IMR-90 (cell line): ENCODE measurements at regions not wholly inside any gene's neighbourhood (a gene's known extent, or its start where the extent isn't known, plus 50 kb on each side); places are given as distances from the start of the nearest gene placed in this dataset.

Experiments used
- ATAC-seq: fragments of 200-7000 bp; cut with Tn5 transposase; 2 replicates; pipeline ENCODE4 v1.9.1; 2020; ENCODE audit warnings: low read depth, mild to moderate bottlenecking, moderate library complexity
- BruUV-seq: library from RNA; stranded (reverse); fragments of 400-500 nt; replicated peaks from 2 replicates; lab custom pipeline; 2021; lab: Mats Ljungman, UMichigan
- CTCF ChIA-PET: fragments of 300-600 bp; formaldehyde crosslinking; extraction: SDS; loops from one replicate; lab custom pipeline; 2021; ENCODE audit warnings: antibody characterized with exemption; lab: Yijun Ruan, JAX
- POLR2A ChIA-PET: fragments of 300-600 bp; sonication (Branson Sonifier 250); formaldehyde crosslinking; loops from one replicate; lab custom pipeline; 2022; ENCODE audit warnings: antibody characterized with exemption; ENCODE audit not compliant: unreplicated experiment; lab: Charles Lee
- DNase-seq: peaks from one replicate; pipeline ENCODE4 v3.0.0; 2013
- H2AFZ ChIP-seq: replicated peaks from 2 replicates; pipeline ENCODE3; 2013; ENCODE audit warnings: low read length, mild to moderate bottlenecking; ENCODE audit not compliant: poor library complexity
- H2AK5ac ChIP-seq: 2 replicates; pipeline ENCODE4 v1.6.1; 2013; ENCODE audit warnings: low read depth, low read length, inconsistent platforms
- H2AK9ac ChIP-seq: replicated peaks from 2 replicates; pipeline ENCODE3; 2013; ENCODE audit warnings: mild to moderate bottlenecking, low read depth, low read length, moderate library complexity; ENCODE audit not compliant: poor library complexity
- H2BK120ac ChIP-seq: 2 replicates; pipeline ENCODE4 v1.6.1; 2013; ENCODE audit warnings: low read depth, low read length, inconsistent platforms
- H2BK15ac ChIP-seq: 3 replicates; pipeline ENCODE4 v1.6.1; 2013; ENCODE audit warnings: low read depth, low read length, inconsistent platforms
- H2BK20ac ChIP-seq: 2 replicates; pipeline ENCODE4 v1.6.1; 2013; ENCODE audit warnings: low read depth, mild to moderate bottlenecking, inconsistent platforms, low read length, moderate library complexity
- H2BK5ac ChIP-seq: 2 replicates; pipeline ENCODE4 v1.6.1; 2013; ENCODE audit warnings: mild to moderate bottlenecking, low read depth, low read length, inconsistent platforms; ENCODE audit not compliant: poor library complexity, severe bottlenecking
- H3K14ac ChIP-seq: replicated peaks from 2 replicates; pipeline ENCODE4 v1.6.1; 2013; ENCODE audit warnings: low read depth, low read length, inconsistent platforms
- H3K18ac ChIP-seq: 2 replicates; pipeline ENCODE4 v1.6.1; 2013; ENCODE audit warnings: low read depth, low read length, control low read depth
- H3K23ac ChIP-seq: 2 replicates; pipeline ENCODE4 v1.6.1; 2013; ENCODE audit warnings: low read depth, low read length, inconsistent platforms
- H3K27ac ChIP-seq: 2 replicates; pipeline ENCODE4 v1.5.1; 2013; ENCODE audit warnings: mild to moderate bottlenecking, control low read depth, low read length; ENCODE audit not compliant: insufficient read depth
- H3K27me3 ChIP-seq: 2 replicates; pipeline ENCODE4 v1.6.1; 2013; ENCODE audit warnings: low read length; ENCODE audit not compliant: control insufficient read depth, insufficient read depth
- H3K36me3 ChIP-seq: 2 replicates; pipeline ENCODE4 v1.6.1; 2013; ENCODE audit warnings: low read length, mixed read lengths; ENCODE audit not compliant: control insufficient read depth, insufficient read depth
- H3K4ac ChIP-seq: 2 replicates; pipeline ENCODE4 v1.6.1; 2013; ENCODE audit warnings: low read depth, low read length, inconsistent platforms
- H3K4me1 ChIP-seq: 2 replicates; pipeline ENCODE4 v1.6.1; 2013; ENCODE audit warnings: low read length, mixed read lengths; ENCODE audit not compliant: control insufficient read depth, insufficient read depth
- H3K4me2 ChIP-seq: 2 replicates; pipeline ENCODE4 v1.6.1; 2013; ENCODE audit warnings: low read depth, mild to moderate bottlenecking, control low read depth, low read length, moderate library complexity
- H3K4me3 ChIP-seq: 2 replicates; pipeline ENCODE4 v1.5.1; 2013; ENCODE audit warnings: low read depth, mild to moderate bottlenecking, control low read depth, low read length, moderate library complexity; ENCODE audit not compliant: insufficient read depth
- H3K56ac ChIP-seq: 2 replicates; pipeline ENCODE4 v1.6.1; 2013; ENCODE audit warnings: low read length, inconsistent platforms; ENCODE audit not compliant: insufficient read depth; ENCODE audit errors: extremely low read depth
- H3K79me1 ChIP-seq, 2 experiments: 2 replicates each; pipeline ENCODE4 v1.6.1; 2013; ENCODE audit warnings: low read length in 2 of 2, inconsistent platforms in 1 of 2, low read depth in 1 of 2
- H3K9ac ChIP-seq: 2 replicates; pipeline ENCODE4 v1.6.1; 2013; ENCODE audit warnings: low read depth, low read length, control low read depth
- H3K9me1 ChIP-seq: 2 replicates; pipeline ENCODE4 v1.6.1; 2013; ENCODE audit warnings: low read length, inconsistent platforms; ENCODE audit not compliant: insufficient read depth
- H3K9me3 ChIP-seq: 2 replicates; pipeline ENCODE4 v1.6.1; 2013; ENCODE audit warnings: low read length; ENCODE audit not compliant: control insufficient read depth, insufficient read depth
- H4K20me1 ChIP-seq: 2 replicates; pipeline ENCODE4 v1.6.1; 2013; ENCODE audit warnings: low read length, inconsistent platforms; ENCODE audit not compliant: insufficient read depth
- H4K5ac ChIP-seq: 2 replicates; pipeline ENCODE4 v1.6.1; 2013; ENCODE audit warnings: mild to moderate bottlenecking, low read depth, low read length, control low read depth
- H4K8ac ChIP-seq, 2 experiments: 2 replicates each; pipeline ENCODE4 v1.6.1; 2013; ENCODE audit warnings: low read depth in 2 of 2, low read length in 2 of 2, control low read depth in 1 of 2, inconsistent platforms in 1 of 2
- H4K91ac ChIP-seq: 2 replicates; pipeline ENCODE4 v1.6.1; 2013; ENCODE audit warnings: low read depth, low read length, inconsistent platforms; ENCODE audit not compliant: insufficient read depth
- NFE2L2 ChIP-seq: fragments of 150-350 bp; IDR thresholded peaks from 2 replicates; pipeline ENCODE4 v1.6.1; 2016; ENCODE audit warnings: low read depth, mild to moderate bottlenecking, low read length
- WGBS, 2 experiments: methylation state at CpG; one replicate each; pipeline versions ENCODE4 v1.1.5 to v1.1.7; 2013; ENCODE audit warnings: missing lambda C conversion rate in 2 of 2; ENCODE audit not compliant: insufficient read length in 1 of 2; ENCODE audit errors: extremely low coverage in 2 of 2; 5-methylcytosine and 5-hydroxymethylcytosine counted together
- dilution Hi-C: fragments of 300-500 bp; cut with HindIII; formaldehyde crosslinking; loops from one replicate; pipeline ENCODE4 v1.14.3; 2018; ENCODE audit warnings: low sequenced_read_pairs; ENCODE audit not compliant: unreplicated experiment
- in situ Hi-C: fragments of 300-500 bp; cut with MboI; formaldehyde crosslinking; loops from 3 replicates; pipeline ENCODE4 v1.14.3; 2019; ENCODE audit warnings: low sequenced_read_pairs, inconsistent platforms, mixed read lengths
- intact Hi-C: fragments of 100-400 bp; cut with micrococcal nuclease; formaldehyde crosslinking; loops from 2 replicates; pipeline ENCODE4 v1.10.0; 2022

DNA sequence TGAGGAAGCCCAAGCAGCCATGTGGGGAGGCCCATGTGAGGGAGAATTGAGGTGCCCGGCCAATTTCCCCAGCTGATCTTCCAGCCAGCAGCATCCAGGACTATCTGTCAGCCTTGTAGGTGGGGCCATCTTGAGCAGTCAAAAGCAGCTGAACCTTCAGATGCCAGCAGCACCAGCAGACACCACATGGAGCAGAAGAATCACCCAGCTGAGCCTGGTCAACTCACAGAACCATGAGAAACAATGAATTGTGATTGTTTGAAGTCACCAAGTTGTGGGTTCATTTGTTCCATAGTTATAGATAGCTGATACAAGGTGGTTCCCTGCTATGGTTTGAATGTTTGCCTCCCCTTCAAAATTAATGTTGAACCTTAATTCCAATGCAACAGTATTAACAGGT is 85.1 kb upstream of the ATP6AP2 start:
- Histone ChIP-seq H3K56ac (no peak overlapping the region), H2AK5ac (no peak overlapping the region), H3K14ac (no peak overlapping the region), H3K18ac (no peak overlapping the region), H2AFZ (no peak overlapping the region), H3K9me3 (peaks cover 4% of the 10 kb centered on the region), H4K8ac (no peak overlapping the region), H3K4me3 (no peak overlapping the region), H4K91ac (no peak overlapping the region), H3K9ac (no peak overlapping the region), H4K5ac (no peak overlapping the region), H3K4me1 (no peaks in the 10 kb centered on the region), H2BK120ac (no peak overlapping the region), H2BK20ac (no peak overlapping the region), H2BK5ac (no peak overlapping the region), H3K27ac (no peak overlapping the region), H3K27me3 (peaks cover 21% of the 10 kb centered on the region), H3K4ac (no peak overlapping the region), H3K4me2 (no peak overlapping the region), H3K23ac (no peak overlapping the region), H3K79me1 (no peaks in the 10 kb centered on the region), H3K36me3 (no peaks in the 10 kb centered on the region), H3K9me1 (no peaks in the 10 kb centered on the region), H2BK15ac (no peak overlapping the region), H4K20me1 (no peaks in the 10 kb centered on the region), H2AK9ac (no peak overlapping the region)
- CTCF ChIA-PET, result no interaction called here
- in situ Hi-C loops, result no loop called here
- dilution Hi-C loops, result no loop called here
- WGBS, 2 experiments, result 33% methylated on average over 1 of the region's 1 CpG; no CpG with 5 or more reads in 1 of the 2 experiments
- DNase-seq (no peak), ATAC-seq (no peak)
- TF ChIP-seq NFE2L2, result no peak
- BruUV-seq, result no TSS peak
- intact Hi-C loops, result no loop called here
- POLR2A ChIA-PET, result no interaction called here
